GM12878 (cell line): ENCODE measurements at regions not wholly inside any gene's neighbourhood (a gene's known extent, or its start where the extent isn't known, plus 50 kb on each side); places are given as distances from the start of the nearest gene placed in this dataset.

Source experiments
- ATAC-seq: fragments of 200-7000 bp; cut with Tn5 transposase; 3 replicates; pipeline ENCODE4 v1.9.1; 2020; ENCODE audit warnings: mild to moderate bottlenecking, moderate library complexity
- BruUV-seq: library from RNA; stranded (reverse); fragments of 400-500 nt; replicated peaks from 2 replicates; lab custom pipeline; 2021; lab: Mats Ljungman, UMichigan
- CTCF ChIA-PET: fragments of 300-600 bp; sonication (Branson Sonifier 250); formaldehyde crosslinking; extraction: SDS; loops from one replicate; lab custom pipeline; 2021; ENCODE audit warnings: inconsistent platforms; lab: Yijun Ruan, JAX
- POLR2A ChIA-PET: fragments of 350-600 bp; formaldehyde crosslinking; extraction: SDS; loops from one replicate; lab custom pipeline; 2021; ENCODE audit warnings: inconsistent platforms; lab: Charles Lee
- RAD21 ChIA-PET: fragments of 300-600 bp; sonication (Branson Sonifier 250); formaldehyde crosslinking; loops from one replicate; lab custom pipeline; 2023; ENCODE audit warnings: antibody characterized with exemption; ENCODE audit not compliant: unreplicated experiment; lab: Charles Lee
- SMC1A ChIA-PET: fragments of 300-600 bp; sonication (Branson Sonifier 250); formaldehyde crosslinking; loops from one replicate; lab custom pipeline; 2023; ENCODE audit not compliant: unreplicated experiment, uncharacterized antibody; lab: Charles Lee
- DNase-seq: peaks from one replicate; pipeline ENCODE4 v3.0.0-alpha.2; 2011; ENCODE audit warnings: low read depth, low spot score
- FAIRE-seq: peaks from 3 replicates; lab custom pipeline; 2011; peaks lifted over from hg19 to GRCh38; lab: Jason Lieb, UNC
- H2AFZ ChIP-seq: 2 replicates; pipeline ENCODE4 v1.6.0; 2011; ENCODE audit warnings: low read depth, low read length, control low read depth; ENCODE audit not compliant: control insufficient read depth
- H3K27ac ChIP-seq: 2 replicates; pipeline ENCODE4 v1.5.1; 2011; ENCODE audit warnings: control low read depth; ENCODE audit not compliant: control insufficient read depth, insufficient read depth
- H3K27me3 ChIP-seq, 2 experiments: replicated peaks in 1 of 2; 2 replicates each; pipeline versions ENCODE4 v1.6.0 to v1.6.1; 2011; ENCODE audit warnings: low read length in 1 of 2; ENCODE audit not compliant: control insufficient read depth in 2 of 2, insufficient read depth in 2 of 2
- H3K36me3 ChIP-seq, 2 experiments: 2 replicates each; pipeline ENCODE4 v1.5.1; 2011; ENCODE audit warnings: low read length in 1 of 2; ENCODE audit not compliant: control insufficient read depth in 2 of 2, insufficient read depth in 2 of 2
- H3K4me1 ChIP-seq: 2 replicates; pipeline ENCODE4 v1.6.1; 2011; ENCODE audit warnings: mild to moderate bottlenecking, low read length, moderate library complexity, mixed read lengths; ENCODE audit not compliant: control insufficient read depth, insufficient read depth
- H3K4me2 ChIP-seq: 2 replicates; pipeline ENCODE4 v1.6.0; 2011; ENCODE audit warnings: control low read depth; ENCODE audit not compliant: control insufficient read depth, insufficient read depth
- H3K4me3 ChIP-seq: fragments of 200-600 bp; sonication (generic); 2 replicates; pipeline ENCODE4 v1.5.1; 2016
- H3K79me2 ChIP-seq: 2 replicates; pipeline ENCODE4 v1.6.0; 2011; ENCODE audit warnings: low read length; ENCODE audit not compliant: control insufficient read depth, insufficient read depth
- H3K9ac ChIP-seq: 2 replicates; pipeline ENCODE4 v1.8.0; 2011; ENCODE audit warnings: low read length, control low read depth, mixed read lengths; ENCODE audit not compliant: control insufficient read depth, insufficient read depth
- H3K9me3 ChIP-seq: replicated peaks from 3 replicates; pipeline ENCODE4 v1.5.1; 2011; ENCODE audit warnings: mild to moderate bottlenecking, low read length; ENCODE audit not compliant: control insufficient read depth, insufficient read depth
- H4K20me1 ChIP-seq: 2 replicates; pipeline ENCODE4 v1.6.0; 2011; ENCODE audit not compliant: control insufficient read depth, insufficient read depth
- GABPA ChIP-seq: IDR thresholded peaks from 2 replicates; pipeline ENCODE4 v1.6.1; 2014; ENCODE audit warnings: antibody characterized with exemption, low read depth, mild to moderate bottlenecking, inconsistent platforms
- MTA2 ChIP-seq: fragments of 450-650 bp; IDR thresholded peaks from 2 replicates; pipeline ENCODE4 v1.6.1; 2016; ENCODE audit warnings: low read depth, mild to moderate bottlenecking, moderate library complexity
- NRF1 ChIP-seq: conservative IDR thresholded peaks from 2 replicates; pipeline ENCODE4 v1.6.1; 2011; ENCODE audit warnings: mild to moderate bottlenecking, low read depth, low read length, improper control_type of control experiment
- STAT1 ChIP-seq: fragments of 450-650 bp; conservative IDR thresholded peaks from 2 replicates; pipeline ENCODE4 v1.6.1; 2014; ENCODE audit warnings: antibody characterized with exemption, mild to moderate bottlenecking
- YBX1 ChIP-seq: fragments of 450-650 bp; IDR thresholded peaks from 2 replicates; pipeline ENCODE4 v1.6.1; 2016; ENCODE audit warnings: antibody characterized with exemption
- ZSCAN29 ChIP-seq: fragments of 450-650 bp; IDR thresholded peaks from 2 replicates; pipeline ENCODE4 v1.6.1; 2017; ENCODE audit warnings: mild to moderate bottlenecking, moderate library complexity
- WGBS: methylation state at CpG from one replicate; pipeline ENCODE4 v1.1.6; 2016; ENCODE audit warnings: low lambda C conversion rate; ENCODE audit not compliant: insufficient replicate concordance, insufficient coverage; ENCODE audit errors: missing lambda C conversion rate; 5-methylcytosine and 5-hydroxymethylcytosine counted together
- in situ Hi-C: fragments of 300-500 bp; cut with MboI; formaldehyde crosslinking; loops from 9 replicates; pipeline ENCODE4 v1.14.3; 2018; ENCODE audit warnings: mixed read lengths
- intact Hi-C: fragments of 100-400 bp; cut with micrococcal nuclease; formaldehyde crosslinking; loops from one replicate; pipeline ENCODE4 v1.14.2; 2022; ENCODE audit not compliant: unreplicated experiment
- TF ChIP-seq, protein P1 (sequence below): fragments of 450-650 bp; conservative IDR thresholded peaks from 2 replicates; pipeline ENCODE4 v1.6.1; 2017; ENCODE audit warnings: mild to moderate bottlenecking, moderate library complexity

DNA sequence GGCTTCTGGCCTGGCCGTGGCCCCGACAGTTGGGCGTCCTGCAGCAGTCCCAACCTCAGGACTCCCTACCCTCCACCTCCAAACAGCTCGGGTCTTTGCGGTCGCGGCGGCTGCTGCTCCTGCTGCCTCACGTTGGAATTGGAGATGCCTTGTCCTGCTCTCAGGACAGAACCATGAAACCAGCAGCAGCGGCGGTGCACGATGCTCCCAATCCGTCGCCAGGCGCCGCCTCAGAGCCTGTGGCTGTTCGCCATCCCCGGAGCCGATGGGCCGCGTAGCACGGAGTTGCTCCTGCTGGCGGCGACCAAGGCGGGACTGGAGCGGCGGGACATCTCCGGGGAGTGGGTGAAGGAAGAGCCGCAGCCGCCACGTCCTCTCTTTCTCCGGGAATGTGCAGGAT is 1965.9 kb downstream of the TP53TG3F start:
- intact Hi-C loops = no loop called here
- POLR2A ChIA-PET = no interaction called here
- ATAC-seq (no peak), DNase-seq (no peak), FAIRE-seq (no peak)
- 63% methylated on average over 32 of the region's 32 CpGs for WGBS
- H3K4me1 ChIP-seq = no peaks in the 10 kb centered on the region
- no peak overlapping the region for H3K4me3 ChIP-seq
- H4K20me1 ChIP-seq = no peaks in the 10 kb centered on the region
- no peaks in the 10 kb centered on the region for H3K27me3 ChIP-seq
- CTCF ChIA-PET = no interaction called here
- RAD21 ChIA-PET = no interaction called here
- H3K27ac ChIP-seq = no peak overlapping the region
- in situ Hi-C loops = no loop called here
- SMC1A ChIA-PET = no interaction called here
- no TSS peak for BruUV-seq
- no peak overlapping the region for H3K4me2 ChIP-seq
- H3K36me3 ChIP-seq = no peaks in the 10 kb centered on the region
- H3K79me2 ChIP-seq = no peaks in the 10 kb centered on the region
- TF ChIP-seq, protein P1, sequence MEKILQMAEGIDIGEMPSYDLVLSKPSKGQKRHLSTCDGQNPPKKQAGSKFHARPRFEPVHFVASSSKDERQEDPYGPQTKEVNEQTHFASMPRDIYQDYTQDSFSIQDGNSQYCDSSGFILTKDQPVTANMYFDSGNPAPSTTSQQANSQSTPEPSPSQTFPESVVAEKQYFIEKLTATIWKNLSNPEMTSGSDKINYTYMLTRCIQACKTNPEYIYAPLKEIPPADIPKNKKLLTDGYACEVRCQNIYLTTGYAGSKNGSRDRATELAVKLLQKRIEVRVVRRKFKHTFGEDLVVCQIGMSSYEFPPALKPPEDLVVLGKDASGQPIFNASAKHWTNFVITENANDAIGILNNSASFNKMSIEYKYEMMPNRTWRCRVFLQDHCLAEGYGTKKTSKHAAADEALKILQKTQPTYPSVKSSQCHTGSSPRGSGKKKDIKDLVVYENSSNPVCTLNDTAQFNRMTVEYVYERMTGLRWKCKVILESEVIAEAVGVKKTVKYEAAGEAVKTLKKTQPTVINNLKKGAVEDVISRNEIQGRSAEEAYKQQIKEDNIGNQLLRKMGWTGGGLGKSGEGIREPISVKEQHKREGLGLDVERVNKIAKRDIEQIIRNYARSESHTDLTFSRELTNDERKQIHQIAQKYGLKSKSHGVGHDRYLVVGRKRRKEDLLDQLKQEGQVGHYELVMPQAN = no peak
- TF ChIP-seq STAT1 (no peak), MTA2 (no peak), NRF1 (no peak), ZSCAN29 (no peak), YBX1 (no peak), GABPA (no peak)
- no peak overlapping the region for H3K9ac ChIP-seq
- no peak overlapping the region for H2AFZ ChIP-seq
- no peaks in the 10 kb centered on the region; the same call in 2 of the 3 replicates for H3K9me3 ChIP-seq
